OCI-LY7 (cell line): ENCODE measurements at regions not wholly inside any gene's neighbourhood (a gene's known extent, or its start where the extent isn't known, plus 50 kb on each side); places are given as distances from the start of the nearest gene placed in this dataset.

Experiments
- CTCF ChIP-seq: fragments of 200-600 bp; sonication (generic); conservative IDR thresholded peaks from 2 replicates; pipeline ENCODE4 v1.5.1; 2014; ENCODE audit warnings: mild to moderate bottlenecking, antibody characterized with exemption, low read length, moderate library complexity, mixed read lengths
- EZH2phosphoT487 ChIP-seq: fragments of 200-600 bp; sonication (generic); IDR thresholded peaks from 2 replicates; pipeline ENCODE4 v1.6.1; 2018; ENCODE audit warnings: low read depth, borderline replicate concordance, mild to moderate bottlenecking, mixed run types, antibody characterized with exemption, low read length, moderate library complexity, mixed read lengths

GRCh38 chr17:69783865-69784264 lies 291.2 kb upstream of the KCNJ16 start:
- TF ChIP-seq CTCF, result no peak
- no peak for TF ChIP-seq EZH2phosphoT487
